Neural cell (in vitro differentiated cells): ENCODE measurements at regions not wholly inside any gene's neighbourhood (a gene's known extent, or its start where the extent isn't known, plus 50 kb on each side); places are given as distances from the start of the nearest gene placed in this dataset.

Source experiments
- H2AFZ ChIP-seq: fragments of 200-600, 300-800 bp; sonication (generic), shearing (Covaris generic); 2 replicates; pipeline ENCODE4 v1.6.0; 2014; ENCODE audit warnings: low read depth, mild to moderate bottlenecking, antibody characterized with exemption, low read length, moderate library complexity
- H3F3A ChIP-seq: fragments of 200-600 bp; shearing (Covaris generic); 2 replicates; pipeline ENCODE4 v1.6.1; 2016; ENCODE audit warnings: mild to moderate bottlenecking, moderate library complexity, mixed read lengths, antibody characterized with exemption, low read length; ENCODE audit not compliant: insufficient read depth, poor library complexity, severe bottlenecking
- H3K27ac ChIP-seq: fragments of 200-600, 300-800 bp; sonication (generic), shearing (Covaris generic); 2 replicates; pipeline ENCODE4 v1.5.1; 2014; ENCODE audit warnings: mild to moderate bottlenecking, low read length, moderate library complexity
- H3K27me3 ChIP-seq: fragments of 300-800, 200-600 bp; sonication (generic), shearing (Covaris generic); 2 replicates; pipeline ENCODE4 v1.6.0; 2014; ENCODE audit warnings: mild to moderate bottlenecking, low read depth, low read length, moderate library complexity; ENCODE audit not compliant: insufficient read depth
- H3K36me3 ChIP-seq: fragments of 300-800, 200-600 bp; sonication (generic), shearing (Covaris generic); 2 replicates; pipeline ENCODE4 v1.5.1; 2014; ENCODE audit warnings: mild to moderate bottlenecking, antibody characterized with exemption, low read length, moderate library complexity; ENCODE audit not compliant: insufficient read depth
- H3K4me2 ChIP-seq: fragments of 300-800, 200-600 bp; sonication (generic), shearing (Covaris generic); 2 replicates; pipeline ENCODE4 v1.6.0; 2014; ENCODE audit warnings: mild to moderate bottlenecking, low read length
- H3K4me3 ChIP-seq: fragments of 300-800, 200-600 bp; sonication (generic), shearing (Covaris generic); 2 replicates; pipeline ENCODE4 v1.5.1; 2014; ENCODE audit warnings: mild to moderate bottlenecking, low read length, moderate library complexity
- H3K79me2 ChIP-seq: fragments of 200-600 bp; shearing (Covaris generic); replicated peaks from 2 replicates; pipeline ENCODE4 v1.6.0; 2014; ENCODE audit warnings: mild to moderate bottlenecking, low read length, moderate library complexity; ENCODE audit not compliant: insufficient read depth
- H3K9ac ChIP-seq: fragments of 300-800, 200-600 bp; sonication (generic), shearing (Covaris generic); 2 replicates; pipeline ENCODE4 v1.6.1; 2016; ENCODE audit warnings: mild to moderate bottlenecking, low read length, mixed read lengths
- H3K9me2 ChIP-seq: fragments of 200-600 bp; shearing (Covaris generic); 2 replicates; pipeline ENCODE4 v1.6.1; 2016; ENCODE audit warnings: mild to moderate bottlenecking, low read length, mixed read lengths; ENCODE audit not compliant: insufficient read depth
- H3K9me3 ChIP-seq: fragments of 200-600, 300-800 bp; sonication (generic), shearing (Covaris generic); 2 replicates; pipeline ENCODE4 v1.6.1; 2016; ENCODE audit warnings: mild to moderate bottlenecking, mixed run types, low read length, moderate library complexity, mixed read lengths
- H4K20me1 ChIP-seq: fragments of 200-600 bp; shearing (Covaris generic); 2 replicates; pipeline ENCODE4 v1.6.1; 2016; ENCODE audit warnings: mild to moderate bottlenecking, mixed run types; ENCODE audit not compliant: insufficient read depth
- CTCF ChIP-seq: fragments of 450-650 bp; IDR thresholded peaks from 2 replicates; pipeline ENCODE4 v1.5.1; 2014; ENCODE audit warnings: antibody characterized with exemption, mild to moderate bottlenecking, moderate library complexity; ENCODE audit not compliant: poor library complexity, severe bottlenecking
- EP300 ChIP-seq: fragments of 450-650 bp; conservative IDR thresholded peaks from 2 replicates; pipeline ENCODE4 v1.6.1; 2014; ENCODE audit warnings: antibody characterized with exemption, mild to moderate bottlenecking, moderate library complexity; ENCODE audit not compliant: poor library complexity, severe bottlenecking
- EZH2 ChIP-seq: fragments of 200-600, 300-800 bp; shearing (Covaris generic), sonication (generic); IDR thresholded peaks from 2 replicates; pipeline ENCODE4 v1.6.1; 2014; ENCODE audit warnings: antibody characterized with exemption, low read length, borderline replicate concordance, mild to moderate bottlenecking; ENCODE audit not compliant: insufficient read depth, poor library complexity, severe bottlenecking
- MXI1 ChIP-seq: fragments of 450-650 bp; conservative IDR thresholded peaks from 2 replicates; pipeline ENCODE4 v1.6.1; 2014; ENCODE audit warnings: antibody characterized with exemption, mild to moderate bottlenecking; ENCODE audit not compliant: poor library complexity, severe bottlenecking
- POLR2AphosphoS5 ChIP-seq: IDR thresholded peaks from 2 replicates; pipeline ENCODE4 v1.6.1; 2012
- RAD21 ChIP-seq: fragments of 450-650 bp; conservative IDR thresholded peaks from 2 replicates; pipeline ENCODE4 v1.6.1; 2014; ENCODE audit warnings: antibody characterized with exemption, mild to moderate bottlenecking, moderate library complexity
- SMC3 ChIP-seq: fragments of 450-650 bp; conservative IDR thresholded peaks from 2 replicates; pipeline ENCODE4 v1.6.1; 2014; ENCODE audit warnings: antibody characterized with exemption, mild to moderate bottlenecking, moderate library complexity; ENCODE audit not compliant: poor library complexity
- TAF1 ChIP-seq: IDR thresholded peaks from 2 replicates; pipeline ENCODE4 v1.6.1; 2012; ENCODE audit warnings: low read depth
- TF ChIP-seq, protein P1 (sequence below): IDR thresholded peaks from 2 replicates; pipeline ENCODE4 v1.6.1; 2012; ENCODE audit warnings: borderline replicate concordance

DNA sequence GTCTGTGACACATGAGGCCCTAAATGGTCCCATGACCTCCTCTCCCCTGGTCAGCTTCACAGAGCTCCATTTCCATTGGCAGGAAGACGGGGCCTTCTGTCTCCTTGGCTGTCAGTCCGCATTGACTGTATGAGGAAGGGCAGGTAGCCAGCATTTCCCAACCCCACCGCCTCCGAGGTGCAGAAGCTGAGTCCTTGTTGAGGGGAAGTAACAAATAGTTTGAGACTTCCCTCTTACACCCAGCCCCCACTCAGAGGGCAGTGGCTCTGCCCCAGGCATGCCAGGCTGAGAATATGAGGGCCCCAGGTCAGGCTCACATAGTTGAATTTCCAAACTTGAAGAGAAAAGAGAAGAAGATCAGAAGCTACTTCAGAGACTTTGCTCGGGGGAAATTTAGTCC lies 611.1 kb downstream of the BRD1 start:
- H3K79me2 ChIP-seq, result no peaks in the 10 kb centered on the region
- no peak overlapping the region for H3K27ac ChIP-seq
- TF ChIP-seq MXI1 (no peak), SMC3 (no peak), RAD21 (no peak), EP300 (no peak), CTCF (no peak)
- TF ChIP-seq, protein P1, sequence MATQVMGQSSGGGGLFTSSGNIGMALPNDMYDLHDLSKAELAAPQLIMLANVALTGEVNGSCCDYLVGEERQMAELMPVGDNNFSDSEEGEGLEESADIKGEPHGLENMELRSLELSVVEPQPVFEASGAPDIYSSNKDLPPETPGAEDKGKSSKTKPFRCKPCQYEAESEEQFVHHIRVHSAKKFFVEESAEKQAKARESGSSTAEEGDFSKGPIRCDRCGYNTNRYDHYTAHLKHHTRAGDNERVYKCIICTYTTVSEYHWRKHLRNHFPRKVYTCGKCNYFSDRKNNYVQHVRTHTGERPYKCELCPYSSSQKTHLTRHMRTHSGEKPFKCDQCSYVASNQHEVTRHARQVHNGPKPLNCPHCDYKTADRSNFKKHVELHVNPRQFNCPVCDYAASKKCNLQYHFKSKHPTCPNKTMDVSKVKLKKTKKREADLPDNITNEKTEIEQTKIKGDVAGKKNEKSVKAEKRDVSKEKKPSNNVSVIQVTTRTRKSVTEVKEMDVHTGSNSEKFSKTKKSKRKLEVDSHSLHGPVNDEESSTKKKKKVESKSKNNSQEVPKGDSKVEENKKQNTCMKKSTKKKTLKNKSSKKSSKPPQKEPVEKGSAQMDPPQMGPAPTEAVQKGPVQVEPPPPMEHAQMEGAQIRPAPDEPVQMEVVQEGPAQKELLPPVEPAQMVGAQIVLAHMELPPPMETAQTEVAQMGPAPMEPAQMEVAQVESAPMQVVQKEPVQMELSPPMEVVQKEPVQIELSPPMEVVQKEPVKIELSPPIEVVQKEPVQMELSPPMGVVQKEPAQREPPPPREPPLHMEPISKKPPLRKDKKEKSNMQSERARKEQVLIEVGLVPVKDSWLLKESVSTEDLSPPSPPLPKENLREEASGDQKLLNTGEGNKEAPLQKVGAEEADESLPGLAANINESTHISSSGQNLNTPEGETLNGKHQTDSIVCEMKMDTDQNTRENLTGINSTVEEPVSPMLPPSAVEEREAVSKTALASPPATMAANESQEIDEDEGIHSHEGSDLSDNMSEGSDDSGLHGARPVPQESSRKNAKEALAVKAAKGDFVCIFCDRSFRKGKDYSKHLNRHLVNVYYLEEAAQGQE, result no peak
- H3K9me2 ChIP-seq, result no peaks in the 10 kb centered on the region
- H3F3A ChIP-seq, result no peaks in the 10 kb centered on the region
- H3K36me3 ChIP-seq, result no peaks in the 10 kb centered on the region
- no peak overlapping the region for H3K4me2 ChIP-seq
- no peaks in the 10 kb centered on the region for H3K27me3 ChIP-seq
- H3K9ac ChIP-seq, result no peak overlapping the region
- H4K20me1 ChIP-seq, result no peaks in the 10 kb centered on the region
- H2AFZ ChIP-seq, result no peak overlapping the region
- H3K9me3 ChIP-seq, result no peaks in the 10 kb centered on the region
- H3K4me3 ChIP-seq, result no peak overlapping the region

DNA sequence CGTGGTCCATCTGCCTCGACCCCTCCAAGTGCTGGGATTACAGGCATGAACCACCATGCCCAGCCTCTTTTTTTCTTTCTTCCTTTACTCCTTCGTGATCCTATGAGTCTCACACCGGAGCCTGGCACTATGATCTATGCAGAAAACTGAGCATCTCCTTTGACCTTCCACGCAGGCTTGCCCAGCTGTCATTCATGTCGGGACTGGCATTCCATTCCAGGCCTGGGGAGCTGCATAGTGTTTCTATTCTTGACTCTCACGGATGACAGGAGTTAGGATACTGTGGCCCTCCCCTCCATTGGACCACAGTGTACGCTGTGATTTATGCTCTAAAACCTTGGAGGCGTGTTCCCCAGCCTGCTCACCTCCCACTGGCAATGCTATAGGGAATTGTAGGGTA lies 611.8 kb downstream of the BRD1 start:
- H3K4me3 ChIP-seq, result no peak overlapping the region
- no peaks in the 10 kb centered on the region for H4K20me1 ChIP-seq
- H3K9ac ChIP-seq, result no peak overlapping the region
- no peaks in the 10 kb centered on the region for H3K9me2 ChIP-seq
- no peaks in the 10 kb centered on the region for H3K79me2 ChIP-seq
- no peak overlapping the region for H3K4me2 ChIP-seq
- no peak overlapping the region for H2AFZ ChIP-seq
- no peaks in the 10 kb centered on the region for H3K36me3 ChIP-seq
- H3K27me3 ChIP-seq, result no peaks in the 10 kb centered on the region
- TF ChIP-seq EP300 (no peak), CTCF (no peak), SMC3 (no peak), MXI1 (no peak), RAD21 (no peak), POLR2AphosphoS5 (no peak), EZH2 (no peak), TAF1 (no peak)
- TF ChIP-seq, protein P1, result no peak
- H3K27ac ChIP-seq, result no peak overlapping the region
- no peaks in the 10 kb centered on the region for H3K9me3 ChIP-seq
- H3F3A ChIP-seq, result no peaks in the 10 kb centered on the region
